UCSD-AML1 (cell line): ENCODE measurements at regions not wholly inside any gene's neighbourhood (a gene's known extent, or its start where the extent isn't known, plus 50 kb on each side); places are given as distances from the start of the nearest gene placed in this dataset.
"Not testable (repeated sequence)": the region's sequence is repeated elsewhere in the genome, so short reads cannot be mapped to it uniquely, and the experiment has no call there.

Experiments used
- DNase-seq: peaks from one replicate; lab custom pipeline; 2025; ENCODE audit not compliant: unreplicated experiment; lab: John Stamatoyannopoulos, UW

DNA sequence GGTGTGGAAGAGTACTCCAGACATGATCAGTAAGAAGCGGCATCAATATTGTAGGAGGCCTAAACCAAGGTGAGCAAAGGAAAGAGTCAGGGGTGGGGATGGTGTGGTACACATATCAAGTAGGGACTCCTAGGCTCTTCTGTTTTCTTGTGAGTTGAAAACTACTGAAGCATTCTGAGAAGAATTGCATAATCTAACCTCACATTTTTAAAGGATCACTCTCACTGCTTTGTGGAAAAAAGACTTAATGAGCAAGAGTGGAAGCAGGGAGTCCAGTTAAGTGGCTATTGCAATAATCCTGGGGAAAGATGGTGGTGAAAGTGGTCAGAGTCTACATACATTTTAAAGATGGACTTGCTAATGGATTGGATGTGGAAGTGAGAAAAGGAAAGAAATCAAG lies 899.5 kb upstream of the FAM98A start:
- DNase-seq, result no peak

DNA sequence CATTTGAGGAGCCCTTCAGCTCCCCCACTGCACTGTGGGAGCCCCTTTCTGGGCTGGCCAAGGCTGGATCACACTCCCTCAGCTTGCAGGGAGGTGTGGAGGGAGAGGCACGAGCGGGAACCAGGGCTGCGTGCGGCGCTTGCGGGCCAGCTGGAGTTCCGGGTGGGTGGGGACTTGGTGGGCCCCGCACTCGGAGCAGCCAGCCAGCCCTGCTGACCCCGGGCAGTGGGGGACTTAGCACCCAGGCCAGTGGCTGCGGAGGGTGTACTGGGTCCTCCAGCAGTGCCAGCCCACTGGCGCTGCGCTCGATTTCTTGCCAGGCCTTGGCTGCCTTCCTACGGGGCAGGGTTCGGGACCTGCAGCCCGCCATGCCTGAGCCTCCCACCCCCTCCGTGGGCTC lies 895.1 kb upstream of the FAM98A start:
- DNase-seq, result not testable (repeated sequence)

DNA sequence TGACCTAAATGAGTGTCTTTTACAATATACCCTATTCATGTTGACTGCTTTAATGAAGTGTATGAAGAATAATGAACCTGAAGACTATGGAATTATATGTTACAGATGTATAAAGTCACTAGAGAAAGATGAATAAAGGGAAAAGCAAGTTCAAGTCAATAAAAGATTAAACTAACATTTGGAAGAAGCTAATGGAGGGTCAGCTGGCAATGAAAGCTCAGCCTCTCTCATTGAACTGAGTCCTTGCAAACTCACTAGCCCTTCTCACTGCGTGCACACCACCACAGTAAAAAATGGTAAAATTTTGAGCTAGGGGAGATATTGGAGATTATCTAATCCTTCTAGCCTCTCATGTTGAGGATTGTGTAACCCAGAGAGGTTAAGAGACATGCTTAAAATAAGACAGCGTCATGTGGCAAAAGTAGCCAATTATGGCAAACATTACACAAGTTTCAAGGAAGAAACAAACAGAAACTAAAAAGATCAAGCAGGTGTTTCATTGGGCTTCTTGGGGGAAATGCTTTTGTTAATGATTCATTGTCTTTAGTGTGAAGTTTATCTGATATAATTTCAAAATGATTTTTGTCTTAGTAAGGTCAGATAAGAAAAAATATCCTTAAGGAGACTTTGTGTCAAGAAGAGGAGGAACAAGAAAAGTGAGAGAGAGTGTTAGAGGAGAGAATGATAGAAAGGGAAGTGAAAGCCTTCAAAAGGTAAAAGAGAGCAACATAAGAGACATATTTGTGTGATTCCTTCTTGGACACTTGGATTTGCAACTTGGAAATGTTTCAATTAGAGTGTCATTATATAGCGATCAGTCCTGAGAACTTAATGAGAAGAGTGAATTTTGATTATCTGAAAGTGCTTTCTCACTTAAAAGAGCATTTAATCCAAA lies 893.7 kb upstream of the FAM98A start:
- DNase-seq, result no peak

DNA sequence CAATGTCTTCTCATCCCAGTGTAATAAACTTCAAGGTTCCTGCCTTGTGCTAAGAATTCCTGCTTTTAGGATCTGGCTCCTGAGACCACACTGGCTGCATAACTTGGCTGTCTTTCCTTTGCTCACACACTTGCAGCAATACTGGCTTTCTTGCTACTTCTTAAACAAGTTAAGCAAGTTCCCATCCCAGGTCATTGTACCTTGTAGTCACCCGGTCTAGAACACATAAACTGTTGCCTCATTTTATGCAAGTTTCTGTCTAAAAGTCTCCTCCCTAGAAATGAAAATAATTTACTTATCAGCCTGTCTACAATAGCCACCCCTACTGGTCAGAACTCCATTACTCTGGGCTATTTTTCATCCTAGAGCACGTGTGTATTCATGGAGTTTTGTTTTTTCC lies 887.9 kb upstream of the FAM98A start:
- DNase-seq, result no peak

DNA sequence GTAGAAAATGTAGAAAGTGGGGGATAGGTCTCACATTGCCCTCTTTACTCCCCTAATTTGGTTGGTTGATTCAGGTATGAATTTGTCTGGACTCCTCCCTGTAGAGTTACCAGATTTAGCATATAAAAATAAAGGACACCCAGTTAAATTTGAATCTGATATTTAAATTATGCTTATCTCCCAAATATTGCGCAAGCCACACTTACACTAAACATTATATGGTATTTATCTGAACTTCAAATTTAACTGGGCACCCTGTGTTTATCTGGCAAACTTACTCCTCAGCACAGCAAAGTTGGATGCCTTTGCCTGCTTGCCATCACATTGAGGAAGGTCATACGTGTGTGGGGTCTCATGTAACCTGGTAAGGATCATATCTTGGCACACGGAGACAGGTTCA lies 882.4 kb upstream of the FAM98A start:
- no peak for DNase-seq

DNA sequence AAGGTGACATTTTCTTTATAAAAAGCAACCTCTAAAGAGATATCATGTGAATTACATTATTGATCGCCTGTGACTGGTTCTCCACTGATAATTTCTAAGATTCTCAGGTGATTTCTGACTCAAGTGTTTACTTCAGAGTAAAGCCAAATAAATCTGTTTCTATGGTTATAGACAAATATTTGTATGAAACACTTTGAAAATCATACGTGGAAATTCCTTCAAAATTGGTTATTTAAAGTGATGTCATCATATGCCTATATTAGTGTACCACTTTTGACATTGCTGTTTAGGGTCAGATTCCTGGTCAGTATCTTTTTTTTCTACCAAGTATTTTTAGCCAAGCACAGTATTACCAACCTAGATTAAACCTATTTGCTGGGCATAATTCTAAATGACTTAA lies 881.3 kb upstream of the FAM98A start:
- no peak for DNase-seq

DNA sequence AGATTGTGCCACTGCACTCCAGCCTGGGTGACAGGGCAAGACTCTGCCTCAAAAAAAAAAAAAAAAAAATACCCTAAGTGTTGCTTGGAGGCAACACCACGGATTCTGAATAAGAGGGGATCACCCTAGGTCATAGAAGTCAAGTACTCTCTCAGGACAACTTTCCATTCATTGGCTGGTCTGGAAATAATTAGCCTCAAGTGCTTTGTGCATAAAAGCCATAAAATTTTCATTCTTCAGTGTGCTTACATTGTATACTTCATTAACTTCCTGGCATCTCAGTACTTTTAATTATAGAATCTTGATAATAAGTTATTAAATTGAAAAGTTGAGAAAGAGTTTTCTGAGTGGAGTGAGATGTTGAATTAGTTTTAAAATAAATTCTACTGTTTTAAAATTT lies 876.1 kb upstream of the FAM98A start:
- DNase-seq, result no peak

DNA sequence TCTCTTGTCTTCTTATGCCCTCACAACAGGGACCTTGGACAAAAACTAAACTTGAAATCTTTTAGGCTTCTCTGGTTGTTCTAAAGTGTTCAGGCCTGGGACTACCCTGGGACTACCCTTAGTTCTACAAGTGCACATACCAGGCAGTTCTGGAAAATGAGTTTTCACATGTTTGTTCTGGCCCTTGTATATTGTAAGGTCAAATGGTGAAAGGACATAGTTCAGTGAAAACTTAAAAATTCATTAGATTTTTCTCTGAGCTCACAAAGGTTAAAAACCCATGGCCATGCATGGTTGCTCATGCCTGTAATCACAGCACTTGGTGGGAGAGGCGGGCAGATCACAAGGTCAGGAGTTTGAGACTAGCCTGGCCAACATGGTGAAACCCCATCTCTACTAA lies 875.5 kb upstream of the FAM98A start:
- no peak for DNase-seq

DNA sequence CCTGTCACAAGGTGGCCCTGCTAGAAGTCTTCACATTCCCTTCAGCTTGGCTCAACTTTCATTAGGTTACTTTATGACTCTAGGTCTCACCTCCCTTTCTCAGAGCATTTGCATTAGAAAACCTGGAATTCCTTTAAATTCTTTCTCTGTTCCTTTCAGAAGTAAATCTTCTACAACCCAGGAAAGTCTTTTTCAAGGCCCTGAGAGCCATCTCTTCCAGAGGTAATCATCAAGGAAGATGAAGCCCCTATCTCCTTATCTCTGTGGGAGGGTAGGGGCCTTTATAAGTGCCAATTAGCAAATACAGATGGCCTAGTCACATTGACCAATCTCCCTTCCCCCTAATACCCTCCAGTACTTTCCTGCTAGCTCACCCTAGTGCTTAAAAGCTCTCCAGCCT lies 848.0 kb upstream of the FAM98A start:
- no peak for DNase-seq

DNA sequence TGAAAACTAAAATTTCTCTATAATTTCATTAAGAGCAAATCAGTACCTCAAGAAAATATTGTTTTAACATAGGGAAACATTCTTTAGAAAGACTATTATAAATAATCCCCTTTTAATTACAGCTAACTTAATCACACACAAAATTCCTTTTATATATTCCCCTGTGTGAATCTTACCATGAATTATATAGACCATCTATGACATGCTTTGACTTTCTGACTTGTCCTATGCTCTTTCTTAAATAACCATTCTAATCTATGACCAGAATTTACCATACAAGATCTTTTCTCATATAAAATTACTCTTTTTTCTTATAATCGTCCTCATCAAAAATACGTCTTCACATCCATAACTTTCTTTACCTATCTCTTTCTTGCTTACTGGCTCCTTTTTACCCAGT lies 824.2 kb upstream of the FAM98A start:
- no peak for DNase-seq

DNA sequence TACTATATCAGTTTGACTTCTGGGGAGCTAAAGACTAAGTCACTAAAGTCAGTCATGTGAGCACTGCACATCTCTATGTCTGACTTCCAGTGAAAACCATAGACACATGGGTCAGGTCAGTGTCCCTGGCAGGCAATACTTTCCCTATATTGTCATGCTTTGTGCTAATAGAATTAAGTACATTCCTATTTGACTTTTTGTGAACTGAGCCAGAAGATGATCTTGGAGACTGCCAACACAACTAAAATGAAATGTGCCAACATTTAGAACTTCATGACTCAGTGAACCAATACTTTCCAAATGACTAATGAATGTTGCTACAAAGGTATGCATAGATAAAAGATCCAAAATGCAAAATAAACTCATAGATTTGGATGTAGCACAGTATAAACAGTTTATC lies 820.8 kb upstream of the FAM98A start:
- DNase-seq, result no peak

DNA sequence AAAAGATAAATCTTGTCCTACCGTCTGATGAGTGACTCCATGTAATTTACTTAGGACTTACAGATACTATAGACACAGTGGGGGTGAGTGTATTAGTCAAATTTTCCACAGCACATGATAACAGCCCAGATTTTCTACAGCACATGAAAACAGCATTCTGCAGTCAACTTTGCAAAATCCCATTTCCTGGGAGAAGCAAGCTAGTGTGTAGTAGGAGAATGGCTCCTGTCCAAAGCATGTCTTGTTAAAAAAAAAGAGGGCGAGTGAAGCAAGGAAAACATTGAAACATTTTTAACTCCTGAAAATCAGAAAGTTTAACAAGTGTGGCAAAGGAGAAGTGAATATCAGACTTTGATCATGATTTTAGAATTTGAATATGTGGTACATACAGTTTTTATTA lies 817.8 kb upstream of the FAM98A start:
- no peak for DNase-seq

DNA sequence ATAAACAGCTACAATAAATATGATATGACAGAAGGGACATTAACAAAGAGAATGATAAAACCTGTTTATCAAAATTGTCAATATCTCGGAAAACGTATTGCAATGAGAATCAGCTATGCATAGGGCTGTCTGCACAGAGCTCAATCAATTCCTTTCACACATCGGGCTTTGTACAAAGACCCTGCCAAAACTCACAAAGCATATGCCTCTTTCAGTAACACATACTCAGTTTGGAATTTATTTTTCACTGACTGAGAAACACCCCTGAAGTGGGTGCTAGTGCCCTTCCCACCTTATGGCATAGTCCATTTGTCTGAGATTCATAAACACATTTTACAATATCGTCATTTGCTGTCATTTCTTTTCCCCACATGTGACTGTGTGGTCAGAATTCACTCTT lies 815.8 kb upstream of the FAM98A start:
- DNase-seq, result no peak

DNA sequence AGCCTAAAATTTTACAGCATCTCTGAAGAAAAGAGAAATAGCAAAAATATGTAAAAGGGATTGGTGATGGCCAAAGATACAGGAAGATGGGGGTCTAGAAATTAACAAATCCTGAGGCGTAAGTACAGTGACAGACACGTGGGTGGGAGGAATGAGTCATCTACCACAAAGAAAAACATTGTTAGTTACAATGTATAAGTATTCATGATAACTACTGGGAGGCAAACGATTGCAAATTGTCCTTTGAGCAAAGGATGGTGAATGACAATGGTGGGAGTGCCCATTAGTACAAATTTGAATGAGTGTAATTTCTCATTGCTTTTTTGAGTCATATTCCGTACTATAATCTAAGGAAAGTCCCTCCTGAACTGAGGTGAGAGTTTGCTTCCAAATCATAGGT lies 809.0 kb upstream of the FAM98A start:
- no peak for DNase-seq

DNA sequence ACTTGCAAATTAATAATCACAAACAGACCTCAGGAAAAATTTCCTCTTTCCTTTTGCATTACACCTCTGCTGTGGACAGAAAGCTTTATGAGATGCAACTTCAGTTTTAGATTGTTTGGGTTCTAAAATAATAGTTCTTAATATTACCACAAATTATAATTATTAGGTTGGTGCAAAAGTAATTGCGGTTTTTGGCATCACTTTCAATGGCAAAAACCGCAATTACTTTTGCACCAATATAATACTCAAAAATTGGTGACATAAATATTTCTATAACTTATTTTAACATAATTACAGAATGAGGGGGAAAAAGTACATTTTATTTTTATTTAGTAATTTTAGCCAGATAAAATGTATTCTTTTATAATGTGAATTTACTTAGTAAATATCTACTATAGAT lies 804.4 kb upstream of the FAM98A start:
- no peak for DNase-seq

DNA sequence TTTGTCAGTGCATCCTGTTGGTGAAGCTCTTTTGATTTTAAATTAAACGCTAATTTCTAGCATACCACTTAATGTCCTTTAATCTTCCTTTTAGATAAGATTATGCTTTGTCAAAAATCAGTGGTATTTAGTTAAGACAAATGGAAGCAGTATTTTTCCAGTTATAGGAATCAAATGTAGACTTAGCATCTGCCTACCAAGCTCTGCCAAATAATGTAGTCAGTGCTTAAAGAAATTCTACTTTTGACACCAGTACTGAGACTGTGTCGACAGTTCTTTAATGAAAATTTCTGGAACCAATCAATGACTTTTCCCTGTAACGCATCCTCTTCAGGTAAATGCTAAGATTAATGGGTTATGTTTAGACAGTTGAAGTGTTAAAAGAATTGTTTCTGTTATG lies 803.3 kb upstream of the FAM98A start:
- no peak for DNase-seq

DNA sequence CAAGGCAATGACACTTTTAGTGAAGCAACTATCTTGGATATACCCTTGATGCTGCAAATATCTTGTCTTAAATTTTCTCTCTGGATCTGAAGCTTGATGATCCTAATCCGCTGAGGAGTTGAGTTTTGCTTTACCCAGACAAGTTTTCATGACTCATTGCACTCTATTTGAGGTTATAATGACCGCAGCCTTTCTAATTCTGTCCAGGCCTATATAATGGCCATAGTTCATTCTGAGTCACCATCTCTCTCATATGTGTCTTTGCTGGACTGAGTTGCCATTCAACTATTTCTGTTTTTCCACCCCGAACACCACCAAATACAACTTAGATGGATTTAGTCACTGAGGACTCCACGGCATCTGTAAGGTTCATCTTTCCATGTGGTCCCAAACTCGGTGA lies 802.1 kb upstream of the FAM98A start:
- no peak for DNase-seq

DNA sequence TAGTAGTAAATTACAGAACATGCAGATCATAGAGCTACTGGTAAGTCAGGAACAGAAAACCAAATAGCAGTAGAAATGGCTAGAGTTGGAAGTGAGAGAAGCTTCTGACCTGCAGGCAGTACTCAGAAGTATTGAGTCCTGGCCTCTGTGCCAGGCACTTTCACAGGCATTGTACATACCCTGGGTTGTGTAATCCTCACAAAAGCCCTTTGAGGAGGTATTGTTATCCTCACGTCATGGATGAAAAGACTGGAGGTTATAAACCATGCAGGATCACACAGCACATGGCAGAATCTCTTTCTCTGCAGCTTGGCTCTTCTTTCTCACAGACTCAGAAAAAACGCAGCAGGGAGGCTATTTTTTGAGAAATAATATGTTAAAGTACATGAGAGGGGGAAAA lies 789.3 kb upstream of the FAM98A start:
- DNase-seq, result no peak

DNA sequence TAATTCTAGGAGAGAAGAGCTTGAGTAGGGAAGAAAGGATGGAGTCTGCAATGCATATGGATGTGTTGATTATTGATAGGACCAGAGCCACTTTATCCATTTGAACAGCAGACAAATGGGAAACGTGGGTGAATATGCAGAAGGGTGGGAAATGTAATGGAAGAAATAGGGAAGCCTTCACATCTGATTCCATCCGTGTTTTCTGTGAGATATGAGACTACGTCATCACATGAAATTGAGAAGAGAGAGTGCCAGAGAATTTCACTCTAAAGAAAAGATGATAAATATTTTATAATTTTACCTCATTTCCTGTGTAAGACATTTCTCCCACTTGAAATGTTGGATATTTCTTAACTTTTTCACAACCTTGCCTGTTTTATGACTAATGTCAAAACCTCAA lies 788.4 kb upstream of the FAM98A start:
- no peak for DNase-seq

DNA sequence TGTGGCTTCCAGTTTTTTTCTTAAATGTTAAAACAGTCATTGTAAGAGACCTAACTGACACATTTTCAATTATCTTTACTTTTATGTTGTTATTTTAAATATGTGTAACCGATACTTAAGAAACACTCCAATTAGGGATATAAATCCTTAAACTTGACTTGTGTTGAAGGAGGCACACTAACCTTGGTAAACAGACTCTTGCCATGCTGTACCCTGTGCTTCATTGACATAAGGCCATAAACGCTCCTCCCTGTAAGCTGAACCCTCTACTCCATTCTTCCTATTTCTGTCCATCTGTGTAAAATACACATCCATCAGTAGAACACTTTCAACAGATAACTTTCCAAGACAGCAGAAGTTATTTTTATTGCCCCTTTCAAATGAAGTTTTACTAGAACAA lies 780.5 kb upstream of the FAM98A start:
- DNase-seq, result no peak

DNA sequence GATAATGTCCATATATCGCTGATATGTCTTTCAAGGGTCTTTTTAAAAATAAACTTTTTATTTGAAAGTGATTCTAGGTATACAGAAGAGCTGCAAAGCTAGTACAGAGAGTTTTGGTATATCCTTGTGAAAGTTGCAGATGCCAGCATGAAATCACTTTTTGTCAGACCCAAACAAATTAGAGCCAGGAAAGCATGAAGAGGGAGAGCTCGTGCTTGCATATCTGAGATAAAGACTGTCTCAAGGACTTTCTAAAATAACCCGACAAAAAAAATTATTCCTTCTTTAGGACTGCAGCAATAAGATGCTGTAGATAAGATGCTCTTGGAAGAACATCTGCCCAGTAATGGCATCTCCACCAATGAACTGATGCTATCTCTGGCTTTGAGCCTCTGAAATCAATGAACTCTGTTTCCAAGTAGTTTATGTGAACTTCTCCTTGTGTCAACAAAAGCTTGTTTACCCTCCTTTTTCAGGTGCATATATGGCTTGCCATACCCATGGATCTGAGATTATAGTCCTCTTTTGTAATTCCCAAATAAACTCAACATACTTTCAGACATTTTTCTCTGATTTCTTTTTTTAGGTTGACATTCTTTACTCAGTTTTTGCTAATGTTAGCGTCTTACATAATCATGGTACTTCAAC lies 774.6 kb upstream of the FAM98A start:
- DNase-seq, result no peak

DNA sequence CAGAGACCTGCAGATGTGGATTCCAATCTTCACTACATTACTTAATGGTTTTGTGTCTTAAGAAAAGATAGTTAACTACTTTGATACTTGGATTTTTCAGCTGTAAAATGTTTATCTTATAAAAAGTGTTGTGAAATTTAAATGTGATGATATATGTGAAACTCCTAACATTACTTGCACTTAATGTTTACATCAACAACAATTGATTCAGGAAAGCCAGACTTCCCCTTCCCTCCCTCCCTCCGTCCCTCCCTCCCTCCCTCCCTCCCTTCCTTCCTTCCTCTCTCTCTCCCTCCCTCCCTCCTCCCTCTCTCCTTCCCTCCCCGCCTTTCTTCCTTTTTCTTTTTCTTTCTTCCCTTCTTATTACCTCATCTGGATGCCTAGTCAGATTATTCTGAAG lies 773.9 kb upstream of the FAM98A start:
- no peak for DNase-seq

DNA sequence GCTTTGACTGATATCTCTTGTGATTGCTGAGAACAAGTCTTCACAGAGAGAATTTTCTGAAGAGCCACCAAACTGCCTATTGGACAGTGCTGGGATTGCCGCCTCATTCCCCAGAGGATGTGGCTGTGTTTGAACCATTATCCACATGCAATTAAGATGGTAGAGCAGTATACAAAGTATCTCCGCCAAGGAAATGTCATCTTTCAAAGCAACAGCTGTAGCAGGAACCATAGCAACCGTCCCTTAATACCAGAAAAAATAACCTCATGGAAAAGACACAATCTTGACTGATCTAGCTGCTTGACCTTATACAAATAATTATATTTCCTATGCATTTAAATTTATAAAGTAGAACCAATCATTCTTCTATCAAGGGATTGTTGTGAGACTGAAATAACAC lies 772.6 kb upstream of the FAM98A start:
- DNase-seq, result no peak
